Immature natural killer cell (primary cell): ENCODE measurements at regions not wholly inside any gene's neighbourhood (a gene's known extent, or its start where the extent isn't known, plus 50 kb on each side); places are given as distances from the start of the nearest gene placed in this dataset.
"Not testable (repeated sequence)": the region's sequence is repeated elsewhere in the genome, so short reads cannot be mapped to it uniquely, and the experiment has no call there.

Experiments used
- DNase-seq, 3 donors: peaks; one replicate each; pipeline ENCODE4 v3.0.0; 2022; ENCODE audit warnings: mixed read lengths in 1 of 3
- H3K27ac Mint-ChIP-seq, 6 donors: one replicate each; pipeline ENCODE4 v1.8.0; 2020; ENCODE audit warnings: mixed read lengths in 6 of 6, mild to moderate bottlenecking in 5 of 6, inconsistent platforms in 4 of 6, moderate library complexity in 3 of 6
- H3K27me3 Mint-ChIP-seq, 3 donors: one replicate each; pipeline ENCODE4 v1.8.0; 2020 to 2021; ENCODE audit warnings: low read depth in 3 of 3, mild to moderate bottlenecking in 3 of 3, mixed read lengths in 3 of 3, moderate library complexity in 3 of 3, inconsistent platforms in 1 of 3
- H3K36me3 Mint-ChIP-seq, 3 donors: one replicate each; pipeline ENCODE4 v1.8.0; 2020; ENCODE audit warnings: mixed read lengths in 3 of 3, inconsistent platforms in 2 of 3, mild to moderate bottlenecking in 2 of 3
- H3K4me1 Mint-ChIP-seq, 2 donors: one replicate each; pipeline ENCODE4 v1.8.0; 2020; ENCODE audit warnings: inconsistent platforms in 2 of 2, mild to moderate bottlenecking in 2 of 2, mixed read lengths in 2 of 2, moderate library complexity in 1 of 2
- H3K4me3 Mint-ChIP-seq, 5 donors: one replicate each; pipeline ENCODE4 v1.8.0; 2020; ENCODE audit warnings: mild to moderate bottlenecking in 5 of 5, mixed read lengths in 5 of 5, inconsistent platforms in 3 of 5, moderate library complexity in 3 of 5
- H3K9me3 Mint-ChIP-seq, 6 donors: one replicate each; pipeline ENCODE4 v1.8.0; 2020; ENCODE audit warnings: mild to moderate bottlenecking in 6 of 6, mixed read lengths in 6 of 6, inconsistent platforms in 4 of 6, moderate library complexity in 3 of 6

DNA sequence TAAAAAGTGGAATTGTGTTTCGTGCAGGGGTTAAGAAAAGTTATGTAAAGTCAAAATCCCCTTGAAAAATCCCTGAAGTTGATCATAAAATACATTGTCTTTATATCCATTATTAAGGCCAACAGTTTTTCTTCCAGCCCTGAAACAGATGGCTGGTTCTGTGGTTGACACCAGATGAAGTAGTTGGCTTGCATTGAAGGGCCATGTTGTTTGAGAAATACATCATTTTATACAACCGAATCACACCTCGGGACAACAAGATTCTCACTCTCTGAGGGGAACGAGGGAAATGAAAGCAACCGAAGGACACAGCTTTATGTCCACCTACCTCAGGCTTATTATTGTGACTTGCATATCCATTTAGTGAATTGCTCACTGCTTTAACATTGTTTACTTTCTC, 126.0 kb upstream of the MITF start:
- Mint-ChIP-seq H3K4me1 (no peaks in the 10 kb centered on the region), H3K4me3 (no peak overlapping the region), H3K9me3 (peaks cover 0 to 21% (median 3%) of the 10 kb centered on the region in 6 donors), H3K27me3 (peaks cover 0 to 2% (median 0%) of the 10 kb centered on the region in 3 donors), H3K36me3 (no peaks in the 10 kb centered on the region), H3K27ac (no peak overlapping the region)
- DNase-seq: no peak

GRCh38 chr3:69612791-69613190, 126.5 kb upstream of the MITF start:
- DNase-seq: no peak
- no peak overlapping the region for H3K4me3 Mint-ChIP-seq
- peaks cover 0 to 2% (median 2%) of the 10 kb centered on the region in 3 donors for H3K27me3 Mint-ChIP-seq
- no peaks in the 10 kb centered on the region for H3K4me1 Mint-ChIP-seq
- H3K9me3 Mint-ChIP-seq: peaks cover 0 to 24% (median 3%) of the 10 kb centered on the region in 6 donors
- no peaks in the 10 kb centered on the region for H3K36me3 Mint-ChIP-seq
- H3K27ac Mint-ChIP-seq: no peak overlapping the region

GRCh38 chr3:69609566-69609965, 129.7 kb upstream of the MITF start:
- not testable (repeated sequence) for H3K27me3 Mint-ChIP-seq, H3K4me1 Mint-ChIP-seq, H3K27ac Mint-ChIP-seq, H3K4me3 Mint-ChIP-seq, H3K36me3 Mint-ChIP-seq, DNase-seq
- H3K9me3 Mint-ChIP-seq: peaks cover 0 to 24% (median 3%) of the 10 kb centered on the region in 6 donors

GRCh38 chr3:69607466-69608305, 131.6 kb upstream of the MITF start:
- Mint-ChIP-seq H3K27ac (no peak overlapping the region), H3K4me1 (no peaks in the 10 kb centered on the region), H3K9me3 (peaks cover 0 to 24% (median 3%) of the 10 kb centered on the region in 6 donors), H3K4me3 (no peak overlapping the region), H3K36me3 (no peaks in the 10 kb centered on the region), H3K27me3 (peaks cover 0 to 5% (median 2%) of the 10 kb centered on the region in 3 donors)
- DNase-seq: no peak

DNA sequence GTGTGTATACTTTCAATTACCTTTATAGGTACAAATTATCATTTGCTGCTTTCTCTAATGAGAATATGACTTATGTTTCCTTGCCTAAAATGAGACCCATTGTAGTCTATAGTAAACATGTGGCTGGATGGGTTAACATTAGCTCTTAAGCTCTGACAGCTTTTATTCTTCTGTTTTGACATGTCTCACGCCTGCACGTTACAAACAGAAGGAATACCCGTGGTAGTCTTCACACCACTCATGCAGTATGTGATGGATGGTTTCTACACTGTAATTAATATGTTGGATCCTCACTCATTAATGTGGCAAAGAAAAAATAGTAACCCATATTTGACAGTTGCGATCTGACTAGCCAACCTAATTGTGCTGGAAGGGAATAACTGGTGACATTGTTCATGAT, 133.4 kb upstream of the MITF start:
- H3K4me1 Mint-ChIP-seq: no peaks in the 10 kb centered on the region
- H3K36me3 Mint-ChIP-seq: no peaks in the 10 kb centered on the region
- H3K27me3 Mint-ChIP-seq: peaks cover 2 to 5% (median 4%) of the 10 kb centered on the region in 3 donors
- H3K27ac Mint-ChIP-seq: no peak overlapping the region
- H3K4me3 Mint-ChIP-seq: no peak overlapping the region
- H3K9me3 Mint-ChIP-seq: peaks cover 0 to 17% (median 4%) of the 10 kb centered on the region in 6 donors
- no peak for DNase-seq

DNA sequence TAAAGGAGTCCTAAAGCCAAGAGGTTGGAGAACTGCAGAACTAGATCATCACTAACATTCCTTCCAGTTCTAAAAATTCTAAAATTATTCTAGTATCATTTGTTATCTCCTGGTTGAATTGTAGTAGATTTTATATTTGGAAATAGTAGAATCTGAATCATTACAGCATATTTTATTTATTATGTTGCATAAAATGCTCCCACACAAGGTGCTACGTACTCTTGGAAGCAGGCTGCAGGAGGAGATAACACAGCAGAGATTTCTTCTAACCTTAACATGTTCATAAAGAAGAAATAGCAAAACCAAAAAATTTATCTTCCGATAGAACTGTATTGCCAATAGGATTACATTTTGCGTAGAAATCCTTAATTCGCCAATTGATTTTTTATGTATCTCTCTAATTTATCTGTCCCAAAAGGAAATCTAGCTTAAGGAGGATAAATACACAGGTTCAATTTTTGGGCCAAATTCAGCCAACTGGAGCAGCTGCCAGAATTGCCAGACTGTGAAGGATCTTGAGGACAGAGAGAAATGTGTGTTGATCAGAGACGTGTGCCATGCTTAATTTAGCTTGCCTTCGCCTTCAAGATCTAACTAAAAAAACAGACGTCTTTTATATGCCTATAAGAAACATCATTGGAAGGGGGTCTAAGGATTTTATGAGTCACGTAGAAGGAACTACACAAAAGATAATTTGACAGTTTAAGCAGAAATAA, 134.4 kb upstream of the MITF start:
- no peak overlapping the region for H3K4me3 Mint-ChIP-seq
- H3K27ac Mint-ChIP-seq: no peak overlapping the region
- H3K9me3 Mint-ChIP-seq: peaks cover 0 to 19% (median 4%) of the 10 kb centered on the region in 6 donors
- peaks cover 0 to 5% (median 4%) of the 10 kb centered on the region in 3 donors for H3K27me3 Mint-ChIP-seq
- DNase-seq: no peak
- no peaks in the 10 kb centered on the region for H3K4me1 Mint-ChIP-seq
- no peaks in the 10 kb centered on the region for H3K36me3 Mint-ChIP-seq

DNA sequence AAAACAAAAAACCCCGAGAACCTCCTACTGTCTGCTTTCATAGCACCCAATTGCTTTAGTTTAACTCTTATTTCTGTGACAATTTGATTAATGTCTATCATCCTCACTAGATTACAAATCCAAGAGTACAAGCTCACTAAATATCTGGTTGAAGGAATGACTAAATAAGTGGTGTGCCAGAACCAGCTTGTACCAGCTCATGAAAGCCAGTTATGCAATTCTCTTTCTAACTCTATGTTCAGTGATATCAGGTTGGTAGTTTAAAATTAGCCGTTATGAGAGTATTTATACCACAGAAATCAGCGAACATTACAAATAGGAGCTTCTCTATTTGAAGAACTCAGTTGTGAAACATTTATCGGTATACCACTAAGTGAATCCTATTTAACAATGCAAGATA, 137.2 kb upstream of the MITF start:
- H3K9me3 Mint-ChIP-seq: peaks cover 0 to 5% (median 0%) of the 10 kb centered on the region in 6 donors
- H3K4me1 Mint-ChIP-seq: no peaks in the 10 kb centered on the region
- H3K4me3 Mint-ChIP-seq: no peak overlapping the region
- H3K36me3 Mint-ChIP-seq: no peaks in the 10 kb centered on the region
- DNase-seq: no peak
- H3K27ac Mint-ChIP-seq: no peak overlapping the region
- peaks cover 0 to 4% (median 3%) of the 10 kb centered on the region in 3 donors for H3K27me3 Mint-ChIP-seq

DNA sequence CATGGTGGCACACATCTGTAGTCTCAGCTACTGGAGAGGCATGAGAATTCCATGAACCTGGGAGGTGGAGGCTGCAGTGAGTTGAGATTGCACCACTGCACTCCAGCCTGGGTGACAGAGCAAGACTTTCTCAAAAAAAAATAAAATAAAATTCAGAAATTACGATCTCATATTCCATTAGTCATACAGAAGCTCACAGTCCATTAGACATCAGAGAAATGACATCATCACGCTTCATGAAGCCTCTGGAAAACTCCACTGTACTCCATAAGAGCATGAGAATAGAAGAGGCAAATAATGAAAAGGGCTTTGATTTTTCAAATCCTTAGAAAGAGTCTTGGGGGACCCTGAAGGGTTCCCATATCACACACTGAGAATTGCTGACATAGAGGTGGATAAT, 145.0 kb upstream of the MITF start:
- Mint-ChIP-seq H3K9me3 (peaks cover 0 to 13% (median 0%) of the 10 kb centered on the region in 6 donors), H3K4me1 (no peaks in the 10 kb centered on the region), H3K4me3 (no peak overlapping the region), H3K27me3 (no peaks in the 10 kb centered on the region), H3K27ac (no peak overlapping the region), H3K36me3 (no peaks in the 10 kb centered on the region)
- DNase-seq: no peak

DNA sequence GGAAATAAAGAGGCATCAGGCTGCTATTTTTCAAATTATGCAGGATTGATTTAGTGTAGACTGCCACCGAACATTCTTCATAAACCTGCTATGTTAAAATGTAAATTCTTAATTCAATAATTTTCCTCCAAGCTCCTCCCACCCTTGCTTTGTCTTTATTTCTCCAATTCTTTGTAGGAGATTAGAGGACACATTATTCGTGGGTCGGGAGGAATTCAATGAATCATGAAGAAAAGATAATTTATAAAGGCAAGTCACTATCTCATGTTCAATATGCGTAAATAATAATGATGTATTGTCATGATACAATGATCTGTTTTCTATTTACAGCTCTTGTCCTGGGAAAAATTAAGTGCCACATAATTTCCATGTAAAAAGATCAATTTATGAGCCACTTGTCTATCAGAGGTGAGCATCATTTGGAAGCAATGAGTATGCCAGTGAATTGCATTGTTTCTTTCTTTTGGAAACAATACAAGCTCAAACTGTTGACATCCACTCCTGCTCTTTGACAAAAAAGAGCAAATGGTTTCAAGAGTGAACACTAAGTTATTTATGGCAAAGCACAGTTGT, 148.0 kb upstream of the MITF start:
- Mint-ChIP-seq H3K4me3 (no peak overlapping the region), H3K27me3 (no peaks in the 10 kb centered on the region), H3K36me3 (no peaks in the 10 kb centered on the region), H3K27ac (no peak overlapping the region), H3K9me3 (peaks cover 0 to 29% (median 11%) of the 10 kb centered on the region in 6 donors), H3K4me1 (no peaks in the 10 kb centered on the region)
- DNase-seq: no peak

GRCh38 chr3:69590111-69590510, 149.2 kb upstream of the MITF start:
- no peak for DNase-seq

DNA sequence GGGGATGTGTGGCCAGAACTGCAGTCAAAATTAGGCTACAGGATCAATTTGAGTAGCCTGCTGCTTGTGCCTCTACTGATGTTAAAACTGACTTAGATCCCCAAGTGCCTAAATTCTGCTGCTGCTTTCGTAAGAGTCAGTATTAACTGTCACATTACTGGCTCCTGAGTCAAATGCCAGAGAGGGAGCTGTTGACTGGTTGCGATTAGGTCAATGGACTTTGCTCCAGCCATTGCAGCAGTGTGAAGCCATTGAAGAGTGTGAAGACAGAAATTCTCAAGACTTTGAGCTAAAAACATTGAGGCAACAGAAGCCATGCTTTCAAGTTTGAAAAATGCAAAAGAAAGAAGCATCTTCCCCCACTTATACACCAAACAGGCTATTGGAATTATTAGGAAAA, 151.1 kb upstream of the MITF start:
- no peak for DNase-seq
- Mint-ChIP-seq H3K36me3 (no peaks in the 10 kb centered on the region), H3K27ac (no peak overlapping the region), H3K9me3 (peaks cover 5 to 49% (median 17%) of the 10 kb centered on the region in 6 donors), H3K4me1 (no peaks in the 10 kb centered on the region), H3K27me3 (peaks cover 0 to 5% (median 4%) of the 10 kb centered on the region in 3 donors), H3K4me3 (no peak overlapping the region)

More at GRCh38 chr3:69590111-69590510, 149.2 kb upstream of the MITF start:
- Mint-ChIP-seq H3K9me3 (peaks cover 5 to 38% (median 15%) of the 10 kb centered on the region in 6 donors), H3K4me3 (no peak overlapping the region), H3K27ac (no peak overlapping the region), H3K36me3 (no peaks in the 10 kb centered on the region), H3K27me3 (peaks cover 0 to 5% (median 0%) of the 10 kb centered on the region in 3 donors), H3K4me1 (no peaks in the 10 kb centered on the region)

- Mint-ChIP-seq H3K4me1 (no peaks in the 10 kb centered on the region), H3K27ac (no peak overlapping the region), H3K27me3 (peaks cover 0 to 5% (median 4%) of the 10 kb centered on the region in 3 donors), H3K4me3 (no peak overlapping the region), H3K9me3 (peaks cover 5 to 44% (median 18%) of the 10 kb centered on the region in 6 donors), H3K36me3 (no peaks in the 10 kb centered on the region)
- DNase-seq: no peak
Measured at GRCh38 chr3:69585472-69585871, 153.8 kb upstream of the MITF start.

GRCh38 chr3:69582044-69582443, 157.2 kb upstream of the MITF start:
- DNase-seq: no peak
- peaks cover 5 to 24% (median 12%) of the 10 kb centered on the region in 6 donors for H3K9me3 Mint-ChIP-seq
- no peak overlapping the region for H3K4me3 Mint-ChIP-seq
- peaks cover 0 to 6% (median 4%) of the 10 kb centered on the region in 3 donors for H3K27me3 Mint-ChIP-seq
- H3K36me3 Mint-ChIP-seq: no peaks in the 10 kb centered on the region
- no peak overlapping the region for H3K27ac Mint-ChIP-seq
- H3K4me1 Mint-ChIP-seq: no peaks in the 10 kb centered on the region
